ENCODE measurements at regions not wholly inside any gene's neighbourhood (a gene's known extent, or its start where the extent isn't known, plus 50 kb on each side); places are given as distances from the start of the nearest gene placed in this dataset.

DNA sequence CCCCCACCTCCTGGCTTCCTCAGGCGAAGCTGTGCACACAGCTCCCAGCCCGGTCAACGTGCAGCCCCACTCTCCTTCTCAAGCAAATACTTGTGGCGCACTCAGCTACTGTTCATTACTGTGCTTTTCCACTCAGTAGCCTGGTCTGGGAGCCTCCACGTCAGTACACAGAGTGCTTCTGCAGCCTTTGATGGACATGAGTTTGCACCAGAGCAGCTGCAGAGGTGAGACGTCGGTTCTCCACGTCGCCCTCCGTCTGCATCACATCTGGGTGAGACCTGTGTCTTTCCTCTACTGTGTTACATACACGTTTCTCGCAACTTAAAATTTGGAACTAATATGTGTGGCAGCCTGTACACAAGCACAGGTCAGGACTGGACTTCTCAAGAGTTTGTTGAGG lies 334.3 kb downstream of the C16orf95 start:
- ATAC-seq (ENCODE audit: low read depth): no peak
- H3K4me1 Mint-ChIP-seq: no peaks in the 10 kb centered on the region
- H3K4me3 Mint-ChIP-seq: no peak overlapping the region
- TF ChIP-seq, protein P1, sequence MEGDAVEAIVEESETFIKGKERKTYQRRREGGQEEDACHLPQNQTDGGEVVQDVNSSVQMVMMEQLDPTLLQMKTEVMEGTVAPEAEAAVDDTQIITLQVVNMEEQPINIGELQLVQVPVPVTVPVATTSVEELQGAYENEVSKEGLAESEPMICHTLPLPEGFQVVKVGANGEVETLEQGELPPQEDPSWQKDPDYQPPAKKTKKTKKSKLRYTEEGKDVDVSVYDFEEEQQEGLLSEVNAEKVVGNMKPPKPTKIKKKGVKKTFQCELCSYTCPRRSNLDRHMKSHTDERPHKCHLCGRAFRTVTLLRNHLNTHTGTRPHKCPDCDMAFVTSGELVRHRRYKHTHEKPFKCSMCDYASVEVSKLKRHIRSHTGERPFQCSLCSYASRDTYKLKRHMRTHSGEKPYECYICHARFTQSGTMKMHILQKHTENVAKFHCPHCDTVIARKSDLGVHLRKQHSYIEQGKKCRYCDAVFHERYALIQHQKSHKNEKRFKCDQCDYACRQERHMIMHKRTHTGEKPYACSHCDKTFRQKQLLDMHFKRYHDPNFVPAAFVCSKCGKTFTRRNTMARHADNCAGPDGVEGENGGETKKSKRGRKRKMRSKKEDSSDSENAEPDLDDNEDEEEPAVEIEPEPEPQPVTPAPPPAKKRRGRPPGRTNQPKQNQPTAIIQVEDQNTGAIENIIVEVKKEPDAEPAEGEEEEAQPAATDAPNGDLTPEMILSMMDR (IDR thresholded peaks at IDR 0.05): no peak
- no peaks in the 10 kb centered on the region for H3K9me3 Mint-ChIP-seq
- no peaks in the 10 kb centered on the region for H3K36me3 Mint-ChIP-seq (ENCODE audit: low read depth)
- ChIA-PET CTCF (no interaction called here), POLR2A (no interaction called here)
- no peak overlapping the region for H3K27ac Mint-ChIP-seq
- intact Hi-C loops (cut with micrococcal nuclease): no loop called here
- H3K27me3 Mint-ChIP-seq: no peaks in the 10 kb centered on the region
- no peak for DNase-seq

DNA sequence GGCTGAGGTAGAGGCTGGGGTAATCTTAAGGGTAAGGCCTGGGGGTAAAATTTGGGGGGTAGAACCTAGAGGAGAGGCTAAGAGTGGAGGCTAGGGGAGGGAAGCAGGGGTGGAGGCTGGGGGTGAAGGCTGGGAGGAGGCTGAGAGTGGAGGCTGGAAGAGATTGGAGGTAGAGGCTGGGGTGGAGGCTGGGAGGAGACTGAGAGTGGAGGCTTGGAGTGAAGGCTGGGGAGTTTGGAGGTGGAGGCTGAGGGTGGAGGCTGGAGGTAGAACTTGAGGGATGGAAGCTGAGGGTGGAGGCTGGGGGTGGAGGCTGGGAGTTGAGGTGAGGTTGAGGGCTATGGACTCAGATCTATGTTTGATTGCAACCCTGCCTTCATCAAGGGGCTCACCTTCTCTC lies 333.6 kb downstream of the C16orf95 start:
- ChIA-PET CTCF (no interaction called here), POLR2A (no interaction called here)
- intact Hi-C loops (cut with micrococcal nuclease): no loop called here
- no peaks in the 10 kb centered on the region for H3K36me3 Mint-ChIP-seq (ENCODE audit: low read depth)
- no peak overlapping the region for H3K4me3 Mint-ChIP-seq
- no peaks in the 10 kb centered on the region for H3K27me3 Mint-ChIP-seq
- DNase-seq (no peak), ATAC-seq (ENCODE audit: low read depth) (no peak)
- TF ChIP-seq, protein P1 (IDR thresholded peaks at IDR 0.05): no peak
- no peaks in the 10 kb centered on the region for H3K4me1 Mint-ChIP-seq
- no peaks in the 10 kb centered on the region for H3K9me3 Mint-ChIP-seq
- no peak overlapping the region for H3K27ac Mint-ChIP-seq

DNA sequence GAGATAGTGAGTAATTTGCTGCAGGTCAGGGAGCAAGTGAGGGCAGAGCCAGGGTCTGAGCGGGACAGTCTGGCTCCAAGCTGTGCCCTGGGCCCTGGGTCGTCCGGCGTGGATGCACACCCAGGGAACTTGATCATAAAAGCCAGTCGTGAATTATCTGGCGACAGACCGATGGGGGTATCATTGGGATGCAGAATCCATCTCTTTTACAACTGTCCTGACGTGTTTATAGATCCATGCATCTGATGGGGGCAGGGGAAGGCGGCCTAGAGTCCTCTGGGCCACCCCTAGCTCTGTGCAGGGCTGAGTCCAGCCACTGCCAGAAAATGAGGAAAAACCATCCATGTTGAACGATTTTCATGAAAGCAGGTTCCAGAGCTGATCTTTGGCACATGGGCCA lies 332.8 kb downstream of the C16orf95 start:
- no peak overlapping the region for H3K27ac Mint-ChIP-seq
- H3K27me3 Mint-ChIP-seq: no peaks in the 10 kb centered on the region
- intact Hi-C loops (cut with micrococcal nuclease): no loop called here
- DNase-seq: no peak
- ChIA-PET CTCF (no interaction called here), POLR2A (no interaction called here)
- ATAC-seq (ENCODE audit: low read depth): no peak
- no peaks in the 10 kb centered on the region for H3K4me1 Mint-ChIP-seq
- H3K4me3 Mint-ChIP-seq: no peak overlapping the region
- H3K9me3 Mint-ChIP-seq: no peaks in the 10 kb centered on the region
- no peaks in the 10 kb centered on the region for H3K36me3 Mint-ChIP-seq (ENCODE audit: low read depth)
- TF ChIP-seq, protein P1 (IDR thresholded peaks at IDR 0.05): no peak

DNA sequence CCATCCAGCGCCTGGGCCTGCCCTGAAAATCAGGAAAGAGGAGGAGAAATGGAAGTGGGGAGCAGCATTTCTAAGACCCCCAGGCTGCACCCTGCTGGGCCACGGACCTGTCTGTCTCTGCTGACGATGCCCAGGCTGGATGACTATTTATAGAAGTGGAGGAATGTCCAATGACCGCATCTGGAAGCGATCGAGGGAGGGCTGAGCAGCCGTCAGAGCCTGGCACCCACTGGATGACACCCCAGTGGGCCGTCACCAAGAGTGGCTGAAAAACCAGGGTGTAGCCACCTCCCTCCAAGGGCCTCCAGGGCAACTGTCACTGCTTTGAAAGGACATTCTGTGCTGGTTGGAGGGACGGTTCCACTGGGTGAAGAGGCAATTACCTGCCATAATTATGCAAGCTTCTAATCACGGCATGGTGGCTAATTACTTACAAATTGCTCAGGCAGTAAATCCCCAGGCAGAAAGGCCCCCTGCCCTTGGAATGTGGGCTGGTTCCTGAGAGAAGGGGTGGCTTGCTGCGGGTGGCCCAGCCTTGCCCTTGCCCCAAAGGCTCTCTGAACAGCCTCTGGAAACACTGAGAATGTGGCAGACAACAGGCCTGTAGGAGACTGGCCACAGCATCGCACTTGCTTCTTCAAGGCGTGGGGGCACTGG lies 332.1 kb downstream of the C16orf95 start:
- ChIA-PET POLR2A (no interaction called here), CTCF (no interaction called here)
- DNase-seq (no peak), ATAC-seq (ENCODE audit: low read depth) (no peak)
- Mint-ChIP-seq H3K4me3 (no peak overlapping the region), H3K4me1 (no peaks in the 10 kb centered on the region), H3K36me3 (ENCODE audit: low read depth) (no peaks in the 10 kb centered on the region), H3K9me3 (no peaks in the 10 kb centered on the region), H3K27me3 (no peaks in the 10 kb centered on the region), H3K27ac (no peak overlapping the region)
- intact Hi-C loops (cut with micrococcal nuclease): no loop called here
- TF ChIP-seq, protein P1 (IDR thresholded peaks at IDR 0.05): no peak

DNA sequence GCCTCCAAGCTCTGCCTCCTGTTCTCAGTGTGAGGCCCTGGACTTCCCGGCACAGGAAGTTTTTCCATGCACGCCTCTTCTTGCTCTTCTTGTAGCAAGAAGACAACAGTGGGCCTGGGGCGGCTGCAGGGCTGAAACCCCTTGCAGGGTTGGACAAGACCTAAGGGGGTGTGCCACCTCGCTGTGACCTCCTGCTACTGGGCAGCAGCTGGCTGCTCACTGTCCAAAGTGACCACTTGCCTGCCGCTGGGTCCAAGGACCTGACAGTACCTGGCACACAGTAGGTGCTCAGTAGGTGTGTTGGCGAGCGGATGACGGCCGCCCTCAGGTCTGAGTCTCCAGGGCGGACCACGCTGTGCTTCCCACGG lies 331.6 kb downstream of the C16orf95 start:
- Mint-ChIP-seq H3K4me3 (no peak overlapping the region), H3K27me3 (no peaks in the 10 kb centered on the region), H3K27ac (no peak overlapping the region), H3K36me3 (ENCODE audit: low read depth) (no peaks in the 10 kb centered on the region), H3K9me3 (no peaks in the 10 kb centered on the region), H3K4me1 (no peaks in the 10 kb centered on the region)
- ATAC-seq (ENCODE audit: low read depth): no peak
- DNase-seq: no peak
- TF ChIP-seq, protein P1 (IDR thresholded peaks at IDR 0.05): no peak
- intact Hi-C loops (cut with micrococcal nuclease): no loop called here
- ChIA-PET POLR2A (no interaction called here), CTCF (no interaction called here)

Measured in activated B cell treated with CpG ODN at 0.5 μM for 24 hours (primary cell).